Nephron progenitor cell (in vitro differentiated cells): ENCODE measurements at regions not wholly inside any gene's neighbourhood (a gene's known extent, or its start where the extent isn't known, plus 50 kb on each side); places are given as distances from the start of the nearest gene placed in this dataset.

Experiments used
- DNase-seq: peaks from one replicate; pipeline ENCODE4 v3.0.0; 2021
- H3K27ac Mint-ChIP-seq: 2 replicates; pipeline ENCODE4 v1.8.0; 2021; ENCODE audit warnings: mild to moderate bottlenecking, moderate library complexity, mixed read lengths
- H3K27me3 Mint-ChIP-seq: 2 replicates; pipeline ENCODE4 v1.8.0; 2021; ENCODE audit warnings: mild to moderate bottlenecking, low read depth, mixed read lengths; ENCODE audit not compliant: poor library complexity
- H3K36me3 Mint-ChIP-seq: 2 replicates; pipeline ENCODE4 v1.8.0; 2021; ENCODE audit warnings: low read depth, mixed read lengths
- H3K4me1 Mint-ChIP-seq: 2 replicates; pipeline ENCODE4 v1.8.0; 2021; ENCODE audit warnings: mixed read lengths
- H3K4me3 Mint-ChIP-seq: 2 replicates; pipeline ENCODE4 v1.8.0; 2021; ENCODE audit warnings: mild to moderate bottlenecking, moderate library complexity, mixed read lengths
- H3K9me3 Mint-ChIP-seq: 2 replicates; pipeline ENCODE4 v1.8.0; 2021; ENCODE audit warnings: mild to moderate bottlenecking, moderate library complexity, mixed read lengths
- TF ChIP-seq, protein P1 (sequence below): fragments of 200-600 bp; sonication (generic); IDR thresholded peaks from 2 replicates; pipeline ENCODE4 v1.5.0; 2021; ENCODE audit warnings: antibody characterized with exemption

DNA sequence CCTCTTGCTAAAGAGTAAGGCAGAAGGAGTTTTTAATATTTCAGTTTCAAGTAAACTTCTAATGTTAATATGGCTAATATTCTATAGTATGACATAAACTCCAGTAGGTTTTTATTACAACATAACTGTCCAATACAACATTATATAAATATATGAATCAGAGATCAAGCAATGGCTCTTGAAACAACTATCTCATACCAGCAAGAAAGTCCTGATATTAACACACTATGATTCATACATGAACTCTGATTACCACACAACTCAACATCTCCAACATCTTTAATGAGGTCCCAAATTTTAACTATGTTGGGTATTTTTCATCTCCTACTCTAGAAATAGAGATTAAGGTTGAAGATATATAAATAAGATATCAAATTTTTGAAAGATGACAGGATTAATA is 878.3 kb downstream of the TLE1 start:
- DNase-seq: no peak
- Mint-ChIP-seq H3K27ac (no peak overlapping the region), H3K4me1 (peaks cover 24% of the 10 kb centered on the region), H3K27me3 (no peaks in the 10 kb centered on the region), H3K36me3 (no peaks in the 10 kb centered on the region), H3K4me3 (no peak overlapping the region), H3K9me3 (peaks cover 2% of the 10 kb centered on the region)
- TF ChIP-seq, protein P1, sequence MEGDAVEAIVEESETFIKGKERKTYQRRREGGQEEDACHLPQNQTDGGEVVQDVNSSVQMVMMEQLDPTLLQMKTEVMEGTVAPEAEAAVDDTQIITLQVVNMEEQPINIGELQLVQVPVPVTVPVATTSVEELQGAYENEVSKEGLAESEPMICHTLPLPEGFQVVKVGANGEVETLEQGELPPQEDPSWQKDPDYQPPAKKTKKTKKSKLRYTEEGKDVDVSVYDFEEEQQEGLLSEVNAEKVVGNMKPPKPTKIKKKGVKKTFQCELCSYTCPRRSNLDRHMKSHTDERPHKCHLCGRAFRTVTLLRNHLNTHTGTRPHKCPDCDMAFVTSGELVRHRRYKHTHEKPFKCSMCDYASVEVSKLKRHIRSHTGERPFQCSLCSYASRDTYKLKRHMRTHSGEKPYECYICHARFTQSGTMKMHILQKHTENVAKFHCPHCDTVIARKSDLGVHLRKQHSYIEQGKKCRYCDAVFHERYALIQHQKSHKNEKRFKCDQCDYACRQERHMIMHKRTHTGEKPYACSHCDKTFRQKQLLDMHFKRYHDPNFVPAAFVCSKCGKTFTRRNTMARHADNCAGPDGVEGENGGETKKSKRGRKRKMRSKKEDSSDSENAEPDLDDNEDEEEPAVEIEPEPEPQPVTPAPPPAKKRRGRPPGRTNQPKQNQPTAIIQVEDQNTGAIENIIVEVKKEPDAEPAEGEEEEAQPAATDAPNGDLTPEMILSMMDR: no peak

DNA sequence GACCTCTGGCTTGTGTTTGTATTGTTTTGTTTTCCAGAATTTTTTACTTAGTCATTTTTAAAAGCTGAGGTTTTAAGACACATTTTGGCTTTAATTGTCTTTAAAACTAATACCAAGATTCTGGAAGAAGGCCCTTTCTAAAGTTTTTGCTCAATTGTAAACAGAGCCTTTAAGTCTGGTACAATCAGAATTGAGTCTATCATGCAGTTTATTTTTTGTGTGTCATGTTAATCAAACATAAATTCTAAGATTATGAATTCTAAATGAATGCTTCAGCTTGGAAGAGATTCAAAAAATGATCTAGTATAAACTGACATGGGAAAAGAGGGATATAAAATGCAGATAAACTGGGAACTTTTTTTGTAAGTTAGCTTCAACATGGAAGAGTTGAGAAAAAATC is 882.7 kb downstream of the TLE1 start:
- Mint-ChIP-seq H3K9me3 (no peaks in the 10 kb centered on the region), H3K27ac (no peak overlapping the region), H3K27me3 (no peaks in the 10 kb centered on the region), H3K4me3 (no peak overlapping the region), H3K4me1 (peaks cover 6% of the 10 kb centered on the region), H3K36me3 (no peaks in the 10 kb centered on the region)
- TF ChIP-seq, protein P1: no peak
- DNase-seq: no peak

DNA sequence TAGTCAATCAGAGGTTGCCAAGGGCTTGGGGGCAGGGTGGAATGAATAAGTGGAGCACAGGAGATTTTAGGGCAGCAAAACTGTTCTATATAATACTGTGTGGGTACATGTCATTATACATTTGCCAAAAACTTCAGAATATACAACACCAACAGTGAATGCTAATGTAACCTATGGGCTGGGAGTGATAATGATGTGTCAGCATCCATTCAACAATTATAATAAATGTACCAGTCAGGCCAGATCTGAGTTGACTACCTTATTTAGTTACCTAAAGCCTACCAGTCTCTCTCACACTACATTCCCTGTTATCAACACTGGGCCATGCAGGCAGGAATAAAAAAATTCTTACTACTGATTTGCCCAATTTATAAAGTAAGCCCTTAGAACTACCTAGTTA is 884.5 kb downstream of the TLE1 start:
- Mint-ChIP-seq H3K9me3 (peaks cover 10% of the 10 kb centered on the region), H3K27ac (peak overlapping the region; percentile 43), H3K27me3 (no peaks in the 10 kb centered on the region), H3K36me3 (peaks cover 6% of the 10 kb centered on the region), H3K4me3 (no peak overlapping the region), H3K4me1 (no peaks in the 10 kb centered on the region)
- TF ChIP-seq, protein P1: no peak
- no peak for DNase-seq

DNA sequence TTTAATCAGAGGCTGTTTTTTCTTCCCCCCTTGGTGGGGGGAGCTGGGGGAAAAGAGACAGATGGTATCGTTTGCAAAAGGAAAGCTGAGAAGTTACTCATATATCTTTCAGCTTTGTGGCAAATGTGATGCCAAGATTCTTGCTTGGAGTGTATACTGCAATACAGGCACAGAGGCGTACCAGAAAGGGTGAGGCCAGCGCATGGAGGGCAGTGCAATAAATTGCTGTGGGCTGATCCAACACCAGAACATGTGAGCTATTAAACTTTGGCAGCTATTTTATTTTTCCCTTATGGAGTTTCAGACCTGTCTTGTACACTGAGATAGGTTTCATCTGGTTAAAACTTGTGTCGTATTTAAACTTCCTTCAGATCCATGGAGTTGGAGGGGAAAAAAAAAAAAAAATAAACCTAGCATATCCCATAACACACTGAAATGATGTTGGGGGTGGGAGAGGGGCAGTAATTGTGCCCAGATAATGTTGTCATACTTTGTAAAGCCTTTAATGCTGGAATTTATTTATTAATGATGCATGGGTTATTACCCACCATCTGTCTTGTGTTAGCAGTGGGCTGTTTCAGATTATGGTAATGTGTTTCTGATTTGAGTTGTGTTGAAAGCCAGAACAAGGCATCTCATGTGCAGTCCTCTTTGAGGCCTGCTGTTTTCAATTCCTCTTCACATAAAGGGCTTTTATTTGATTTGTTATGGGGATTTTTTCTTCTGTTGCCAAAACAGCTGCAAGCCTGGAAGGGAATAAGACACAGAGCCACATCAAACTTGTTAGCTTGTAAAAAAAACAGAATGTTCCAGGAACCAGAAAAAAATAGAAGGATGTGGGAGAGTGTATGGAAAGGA is 891.3 kb downstream of the TLE1 start:
- H3K4me3 Mint-ChIP-seq: peak overlapping the region; percentile 15
- TF ChIP-seq, protein P1: no peak
- H3K9me3 Mint-ChIP-seq: peaks cover 10% of the 10 kb centered on the region
- H3K27me3 Mint-ChIP-seq: no peaks in the 10 kb centered on the region
- H3K27ac Mint-ChIP-seq: peak overlapping the region; percentile 90
- peaks cover 6% of the 10 kb centered on the region for H3K36me3 Mint-ChIP-seq
- peaks cover 38% of the 10 kb centered on the region for H3K4me1 Mint-ChIP-seq
- peak; percentile 10 for DNase-seq

DNA sequence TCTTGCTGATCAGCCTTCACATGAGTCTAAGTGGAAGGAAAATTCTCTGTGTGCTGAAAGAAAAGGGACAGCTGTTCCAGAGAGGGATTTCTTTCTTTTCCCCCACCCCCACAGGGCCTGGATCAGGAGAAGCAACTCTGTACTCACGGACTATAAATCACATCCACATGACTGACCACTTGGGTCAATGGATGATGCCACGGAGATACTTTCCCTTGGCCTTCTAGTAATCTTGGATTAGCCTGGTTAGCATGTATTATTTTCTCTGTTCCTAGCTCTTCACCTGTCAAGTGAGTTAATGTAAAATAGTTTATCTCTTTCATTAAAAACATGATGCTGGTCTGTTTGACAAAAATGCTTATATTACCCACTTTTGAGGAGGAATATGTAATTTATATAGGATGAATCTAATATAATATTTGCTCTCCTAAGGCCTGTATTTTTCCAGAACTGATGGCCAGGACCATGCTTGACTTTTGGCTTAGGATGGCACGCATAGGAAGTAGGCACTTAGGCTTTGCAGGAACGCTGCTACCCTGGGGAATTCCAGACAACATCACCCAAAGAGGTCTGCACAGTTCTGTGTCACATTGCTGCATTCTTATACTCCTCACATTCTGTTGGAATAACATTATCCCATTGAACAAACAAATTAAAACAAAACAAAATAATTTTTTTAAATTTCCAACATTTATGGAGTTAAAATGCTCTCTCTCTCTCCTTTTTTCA is 892.1 kb downstream of the TLE1 start:
- TF ChIP-seq, protein P1: no peak
- H3K9me3 Mint-ChIP-seq: peaks cover 10% of the 10 kb centered on the region
- H3K36me3 Mint-ChIP-seq: peaks cover 6% of the 10 kb centered on the region
- no peaks in the 10 kb centered on the region for H3K27me3 Mint-ChIP-seq
- peak overlapping the region; percentile 21 for H3K4me3 Mint-ChIP-seq
- H3K27ac Mint-ChIP-seq: peak overlapping the region; percentile 90
- peaks cover 38% of the 10 kb centered on the region for H3K4me1 Mint-ChIP-seq
- DNase-seq: peak; percentile 38
